Pulmonary artery endothelial cell (primary cell): ENCODE measurements at regions not wholly inside any gene's neighbourhood (a gene's known extent, or its start where the extent isn't known, plus 50 kb on each side); places are given as distances from the start of the nearest gene placed in this dataset.
"Not testable (repeated sequence)": the region's sequence is repeated elsewhere in the genome, so short reads cannot be mapped to it uniquely, and the experiment has no call there.

Experiments
- DNase-seq: peaks from one replicate; pipeline ENCODE4 v3.0.0-alpha.2; 2011; ENCODE audit warnings: low read depth, low spot score

GRCh38 chr10:38356527-38356926 is 262.4 kb downstream of the ZNF37A start:
- DNase-seq, result not testable (repeated sequence)

GRCh38 chr10:38362514-38362913 is 268.4 kb downstream of the ZNF37A start:
- DNase-seq, result not testable (repeated sequence)

GRCh38 chr10:38364073-38364472 is 269.9 kb downstream of the ZNF37A start:
- not testable (repeated sequence) for DNase-seq

GRCh38 chr10:38365917-38366316 is 271.8 kb downstream of the ZNF37A start:
- not testable (repeated sequence) for DNase-seq

DNA sequence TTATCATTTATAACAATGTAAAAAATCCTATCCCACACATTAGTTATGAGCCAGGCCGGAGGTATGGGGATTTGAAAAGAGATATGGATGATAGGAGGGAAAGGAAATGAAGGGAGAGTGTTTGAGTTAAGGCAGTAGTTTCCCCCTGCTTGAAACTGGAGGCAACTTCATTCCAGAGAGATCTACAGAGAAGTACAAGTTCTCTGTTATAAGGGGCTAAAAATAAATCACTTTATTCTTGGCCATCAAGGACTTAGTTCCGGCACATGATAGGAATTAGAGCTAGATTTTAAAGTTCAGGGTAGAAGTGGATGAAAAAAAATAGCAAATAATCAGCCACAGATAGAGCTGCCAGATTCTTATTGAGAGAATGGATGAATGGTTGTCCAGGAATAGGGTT is 289.7 kb downstream of the ZNF37A start:
- DNase-seq, result not testable (repeated sequence)

GRCh38 chr10:38386869-38387268 is 292.7 kb downstream of the ZNF37A start:
- not testable (repeated sequence) for DNase-seq

- DNase-seq, result not testable (repeated sequence)
These were observed 296.6 kb downstream of the ZNF37A start for GRCh38 chr10:38390725-38391124.

DNA sequence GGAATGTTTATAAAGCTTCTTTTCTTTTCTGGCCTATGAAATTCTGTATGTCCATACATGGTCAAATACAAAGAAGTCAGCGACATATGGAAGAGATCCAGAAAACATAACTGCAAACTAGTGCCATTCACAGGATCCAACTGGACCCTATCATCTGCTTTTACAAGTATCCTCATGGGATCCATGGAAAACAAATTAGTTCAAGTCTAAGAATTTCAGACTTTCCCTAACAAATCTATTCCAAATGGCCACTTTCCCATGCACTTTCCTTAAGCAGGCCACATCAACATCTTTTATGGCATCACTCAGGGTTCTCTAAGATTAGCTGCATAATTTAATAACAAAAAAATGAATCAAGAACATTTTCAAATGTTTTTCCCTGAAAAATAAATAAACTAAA is 301.3 kb downstream of the ZNF37A start:
- DNase-seq, result not testable (repeated sequence)

DNA sequence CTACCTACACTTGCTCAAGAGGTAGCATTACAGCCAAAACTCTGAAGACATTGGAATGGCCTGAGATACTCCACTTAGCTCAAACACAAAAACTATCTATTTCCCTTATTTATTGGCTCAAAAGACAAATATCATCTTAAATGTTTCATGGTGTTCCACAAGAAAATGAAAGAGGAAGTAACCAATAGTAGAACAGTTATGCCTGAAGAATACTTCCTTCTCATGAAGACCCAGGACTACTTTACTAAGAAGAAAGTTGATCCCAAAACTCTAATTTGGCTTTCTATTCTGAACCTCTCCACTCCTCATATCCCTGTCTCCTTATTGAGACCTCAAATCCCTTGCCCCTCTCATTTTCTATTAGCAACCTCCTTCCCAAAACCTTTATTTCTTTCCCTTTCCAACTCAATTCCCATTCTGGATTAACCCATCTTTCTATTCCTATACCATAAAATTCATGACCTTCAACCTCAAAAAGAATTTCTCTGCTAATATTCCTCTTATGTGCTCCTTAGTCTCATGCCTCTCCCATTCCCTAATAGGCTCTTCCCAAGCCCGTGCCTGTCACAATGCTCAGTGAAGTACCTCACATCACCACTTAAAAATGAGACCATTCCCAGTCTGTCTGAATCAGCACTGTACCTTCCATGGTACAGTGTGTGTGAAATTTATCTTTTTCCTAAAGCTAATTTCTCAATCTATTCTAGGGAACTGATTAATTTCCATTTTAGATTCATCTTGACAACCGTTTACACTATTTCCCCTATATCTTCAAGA is 302.2 kb downstream of the ZNF37A start:
- not testable (repeated sequence) for DNase-seq

DNA sequence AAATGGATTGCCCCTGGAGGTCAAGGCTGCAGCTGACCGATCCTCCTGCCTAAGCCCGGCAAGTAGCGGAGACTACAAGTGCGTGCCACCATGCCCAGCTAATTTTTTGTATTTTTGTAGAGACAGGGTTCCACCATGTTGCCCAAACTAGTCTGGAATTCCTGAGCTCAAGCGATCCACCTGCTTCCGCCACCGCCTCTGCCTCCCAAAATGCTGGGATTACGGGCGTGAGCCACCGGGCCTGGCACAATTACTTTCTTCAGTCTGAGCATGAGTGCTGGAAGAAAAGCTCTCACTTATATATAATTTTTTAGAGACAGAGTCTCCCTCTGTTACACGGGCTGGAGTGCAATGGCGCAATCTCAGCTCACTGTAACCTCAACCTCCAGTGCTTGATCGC is 307.4 kb downstream of the ZNF37A start:
- not testable (repeated sequence) for DNase-seq

- DNase-seq, result peak; percentile 41
These were observed 308.6 kb downstream of the ZNF37A start for GRCh38 chr10:38402442-38403346.

DNA sequence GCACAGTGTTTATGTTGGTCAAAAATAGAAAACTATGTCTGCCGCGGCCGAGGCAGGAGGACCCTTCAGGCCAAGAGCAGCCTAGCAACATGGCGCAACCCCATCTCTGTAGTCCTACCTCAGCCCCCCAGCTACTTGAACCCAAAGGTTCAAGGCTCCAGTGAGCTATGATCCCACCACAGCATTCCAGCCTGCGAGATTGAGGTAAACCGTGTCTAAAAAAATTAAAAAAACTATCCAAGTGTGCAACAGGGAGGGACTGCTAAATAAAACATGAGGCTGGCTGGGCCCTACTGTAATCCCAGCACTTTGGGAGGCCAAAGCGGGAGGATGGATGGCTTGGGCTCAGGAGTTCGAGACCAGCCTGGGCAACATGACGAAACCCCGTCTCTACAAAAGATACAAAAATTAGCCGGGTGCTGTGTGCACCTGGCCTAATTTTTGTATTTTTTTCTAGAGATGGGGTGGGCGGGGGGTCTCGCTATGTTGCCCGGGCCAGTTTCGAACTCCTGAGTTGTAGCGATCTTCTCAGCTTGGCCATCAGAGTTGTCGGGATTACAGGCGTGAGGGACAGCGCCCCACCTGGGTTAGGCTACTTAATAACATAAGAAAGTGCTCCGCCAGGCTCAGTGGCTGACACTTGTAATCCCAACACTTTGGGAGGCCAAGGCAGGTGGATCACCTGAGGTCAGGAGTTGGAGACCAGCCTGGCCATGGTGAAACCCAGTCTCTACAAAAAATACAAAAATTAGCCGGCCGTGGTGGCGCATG is 309.4 kb downstream of the ZNF37A start:
- DNase-seq, result not testable (repeated sequence)

DNA sequence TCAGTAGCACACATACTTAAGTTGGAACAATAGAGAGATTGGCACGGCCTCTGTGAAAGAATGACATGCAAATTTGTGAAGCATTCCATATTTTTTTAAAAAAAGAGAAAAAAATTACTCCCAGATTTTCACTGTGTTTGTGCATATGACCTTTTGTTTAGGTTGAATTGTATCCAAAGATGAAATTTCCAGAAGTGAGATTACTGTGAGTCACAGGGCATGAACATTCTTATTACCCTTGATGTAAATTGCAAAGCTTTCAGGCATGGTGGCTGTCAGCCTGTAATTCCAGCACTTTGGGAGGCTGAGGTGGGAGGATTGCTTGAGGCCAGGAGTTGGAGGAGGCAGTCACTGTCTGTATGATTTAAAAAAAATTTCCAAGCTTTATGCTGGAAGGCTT is 329.5 kb downstream of the ZNF37A start:
- not testable (repeated sequence) for DNase-seq

DNA sequence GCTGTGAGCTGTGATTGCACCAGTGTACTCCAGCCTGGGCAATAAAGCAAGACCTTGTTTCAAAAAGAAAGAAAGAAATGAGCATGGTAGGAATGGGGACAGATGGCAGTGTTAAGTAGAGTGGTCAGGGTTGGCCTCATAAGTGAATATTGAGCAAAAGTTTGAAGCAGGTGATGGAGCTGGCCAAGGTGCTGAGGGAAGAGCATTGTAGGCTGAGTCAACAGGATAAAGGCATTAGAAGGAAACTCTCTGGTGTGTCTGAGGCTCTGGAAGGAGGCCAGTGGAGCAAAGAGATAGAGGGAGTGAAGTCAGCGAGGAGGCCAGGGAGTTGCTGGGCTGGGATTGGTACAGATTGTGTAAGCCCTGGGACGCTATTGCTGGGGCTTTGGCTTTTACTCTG is 336.1 kb downstream of the ZNF37A start:
- DNase-seq, result not testable (repeated sequence)

DNA sequence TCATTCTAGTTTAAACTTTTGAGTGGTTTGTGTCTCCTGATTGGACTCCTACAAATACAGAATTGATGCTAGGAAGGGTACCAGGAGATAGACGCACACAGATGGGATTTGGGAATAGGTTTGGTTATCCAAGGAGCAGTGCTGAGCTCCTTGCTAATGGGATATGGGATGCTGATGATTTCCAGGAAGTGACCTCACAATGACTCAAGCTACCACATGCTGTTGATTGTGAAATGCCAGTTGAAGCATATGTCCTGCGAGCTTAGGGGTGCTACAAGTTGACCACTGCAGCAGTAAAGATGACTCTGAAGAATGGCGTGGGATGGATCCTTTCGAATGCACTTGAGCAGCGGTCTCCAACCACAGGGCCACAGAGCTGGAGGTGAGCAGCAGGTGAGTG is 343.2 kb downstream of the ZNF37A start:
- DNase-seq, result not testable (repeated sequence)

DNA sequence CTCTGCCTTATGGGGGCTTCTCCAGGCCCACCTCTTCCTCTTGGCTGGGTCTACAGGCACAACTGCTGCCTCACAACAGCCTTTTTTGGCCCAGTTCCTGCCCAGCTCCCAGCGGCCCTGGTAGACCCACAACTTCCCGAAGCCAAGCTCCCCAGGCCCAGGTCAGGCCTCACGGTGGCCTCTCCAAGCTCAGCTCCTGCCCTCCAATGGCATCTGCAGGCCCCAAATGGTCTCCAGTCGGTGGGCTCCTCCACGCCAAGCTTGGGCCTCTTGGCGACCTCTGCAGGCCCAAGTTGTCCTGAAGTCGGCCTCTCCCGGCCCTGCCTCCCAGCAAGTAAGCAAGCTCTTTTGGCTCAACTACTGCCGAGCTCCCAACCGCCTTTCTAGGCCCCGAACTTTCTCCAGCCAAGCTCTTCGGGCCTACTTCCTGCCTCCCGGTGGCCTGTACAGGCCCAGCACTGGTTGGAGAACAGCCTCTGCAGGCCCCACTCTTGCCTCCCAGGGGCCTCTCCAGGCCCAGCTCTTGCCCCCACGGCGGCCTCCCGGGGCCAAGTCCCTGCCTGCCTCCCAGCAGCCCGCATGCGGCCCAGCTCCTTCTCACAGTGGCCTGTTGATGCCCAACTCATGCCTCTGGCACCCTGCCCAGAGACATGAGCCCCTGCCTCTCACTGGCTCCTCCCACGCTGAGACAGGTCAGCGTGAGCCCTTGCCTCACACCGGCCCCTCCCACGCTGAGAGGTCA is 354.6 kb downstream of the ZNF37A start:
- not testable (repeated sequence) for DNase-seq

GRCh38 chr10:38449618-38450017 is 355.5 kb downstream of the ZNF37A start:
- not testable (repeated sequence) for DNase-seq

GRCh38 chr10:38450372-38451057 is 356.4 kb downstream of the ZNF37A start:
- not testable (repeated sequence) for DNase-seq

DNA sequence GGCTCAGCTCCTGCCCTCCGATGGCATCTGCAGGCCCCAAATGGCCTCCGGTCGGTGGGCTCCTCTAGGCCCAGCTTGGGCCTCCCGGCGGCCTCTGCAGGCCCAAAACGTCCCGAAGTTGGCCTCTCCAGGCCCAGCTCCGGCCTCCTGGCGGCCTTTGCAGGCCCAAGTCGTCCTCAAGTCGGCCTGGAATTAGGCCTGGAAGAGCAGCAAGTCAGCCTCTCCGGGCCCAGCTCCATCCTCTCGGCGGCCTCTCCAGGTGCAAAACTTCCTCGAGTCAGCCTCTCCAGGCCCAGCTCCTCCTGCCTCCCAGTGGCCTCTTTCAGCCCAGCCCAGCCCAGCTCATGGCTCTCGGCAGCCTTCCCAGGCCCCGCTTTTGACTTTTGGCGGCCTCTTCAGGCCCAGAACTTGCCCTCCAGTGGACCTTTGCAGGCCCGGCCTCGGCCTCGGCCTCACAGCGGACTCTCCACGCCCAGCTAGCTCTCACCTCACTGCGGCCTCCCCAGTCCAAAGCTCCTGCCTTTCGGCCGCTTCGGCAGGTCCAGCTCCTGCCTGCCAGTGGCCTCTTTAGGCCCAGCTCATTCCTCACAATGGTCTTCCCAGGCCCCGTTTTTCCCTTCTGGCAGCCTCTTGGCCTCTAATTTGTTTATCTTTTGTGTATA is 357.3 kb downstream of the ZNF37A start:
- not testable (repeated sequence) for DNase-seq
